ENCODE measurements at regions not wholly inside any gene's neighbourhood (a gene's known extent, or its start where the extent isn't known, plus 50 kb on each side); places are given as distances from the start of the nearest gene placed in this dataset.

DNA sequence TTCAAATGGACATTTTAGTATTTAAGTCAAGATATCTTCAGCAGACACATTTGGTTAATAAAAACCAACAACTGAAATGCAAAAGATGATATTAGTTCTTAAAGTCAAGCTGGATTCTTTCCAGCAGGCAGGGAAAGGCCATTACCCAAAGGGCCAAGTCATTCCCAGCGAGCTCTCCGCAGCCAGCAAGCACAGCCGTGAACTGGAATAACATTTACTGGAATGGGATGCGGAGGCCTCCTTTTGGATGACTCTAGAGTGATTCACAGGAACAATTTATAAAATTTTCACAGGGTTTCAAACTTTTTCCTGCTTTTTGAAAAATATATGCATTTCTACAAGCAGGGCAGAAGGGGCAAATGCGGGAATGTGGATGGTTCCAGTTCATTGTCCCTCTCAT, 76.6 kb upstream of the DAB2 start:
- H4K20me1 ChIP-seq (ENCODE audit: insufficient read depth, low read length): no peaks in the 10 kb centered on the region
- H3K4me1 ChIP-seq (ENCODE audit: insufficient read depth, low read length, severe bottlenecking): no peaks in the 10 kb centered on the region
- no peaks in the 10 kb centered on the region for H3K9me2 ChIP-seq (ENCODE audit: low read depth, low read length)
- H3K4me2 ChIP-seq (ENCODE audit: low read length): no peak overlapping the region
- no peaks in the 10 kb centered on the region for H3F3A ChIP-seq (ENCODE audit: insufficient read depth, low read length)
- H3K36me3 ChIP-seq (ENCODE audit: insufficient read depth, low read length): no peaks in the 10 kb centered on the region
- no peaks in the 10 kb centered on the region for H3K79me2 ChIP-seq (ENCODE audit: insufficient read depth, low read length)
- H3K4me3 ChIP-seq (ENCODE audit: low read depth, low read length, poor library complexity, severe bottlenecking): no peak overlapping the region
- H3K9ac ChIP-seq (ENCODE audit: low read length): no peak overlapping the region
- no peak overlapping the region for H3K27ac ChIP-seq (ENCODE audit: low read depth, low read length, poor library complexity, severe bottlenecking)
- no peak for TF ChIP-seq CTCF (IDR thresholded peaks at IDR 0.05; ENCODE audit: low read length)
- TF ChIP-seq EZH2 (IDR thresholded peaks at IDR 0.05; ENCODE audit: borderline replicate concordance, low read length): no peak
- H2AFZ ChIP-seq (ENCODE audit: low read length): no peak overlapping the region
- H3K9me3 ChIP-seq (ENCODE audit: low read length): no peaks in the 10 kb centered on the region
- H3K27me3 ChIP-seq (ENCODE audit: insufficient read depth, low read length): no peaks in the 10 kb centered on the region

- Histone ChIP-seq H3K9me3 (ENCODE audit: low read length) (no peaks in the 10 kb centered on the region), H2AFZ (ENCODE audit: low read length) (no peak overlapping the region), H3F3A (ENCODE audit: insufficient read depth, low read length) (no peaks in the 10 kb centered on the region), H3K79me2 (ENCODE audit: insufficient read depth, low read length) (no peaks in the 10 kb centered on the region), H3K27me3 (ENCODE audit: insufficient read depth, low read length) (no peaks in the 10 kb centered on the region), H3K4me1 (ENCODE audit: insufficient read depth, low read length, severe bottlenecking) (no peaks in the 10 kb centered on the region), H4K20me1 (ENCODE audit: insufficient read depth, low read length) (no peaks in the 10 kb centered on the region), H3K4me3 (ENCODE audit: low read depth, low read length, poor library complexity, severe bottlenecking) (no peak overlapping the region), H3K9me2 (ENCODE audit: low read depth, low read length) (no peaks in the 10 kb centered on the region), H3K4me2 (ENCODE audit: low read length) (no peak overlapping the region), H3K27ac (ENCODE audit: low read depth, low read length, poor library complexity, severe bottlenecking) (no peak overlapping the region), H3K9ac (ENCODE audit: low read length) (no peak overlapping the region), H3K36me3 (ENCODE audit: insufficient read depth, low read length) (no peaks in the 10 kb centered on the region)
- TF ChIP-seq EZH2 (IDR thresholded peaks at IDR 0.05; ENCODE audit: borderline replicate concordance, low read length) (no peak), CTCF (IDR thresholded peaks at IDR 0.05; ENCODE audit: low read length) (no peak)
These were observed 75.9 kb upstream of the DAB2 start for GRCh38 chr5:39500551-39501175.

- Histone ChIP-seq H2AFZ (ENCODE audit: low read length) (no peak overlapping the region), H3K4me2 (ENCODE audit: low read length) (no peak overlapping the region), H3K4me3 (ENCODE audit: low read depth, low read length, poor library complexity, severe bottlenecking) (no peak overlapping the region), H3K9me2 (ENCODE audit: low read depth, low read length) (no peaks in the 10 kb centered on the region), H3K9ac (ENCODE audit: low read length) (no peak overlapping the region), H3K79me2 (ENCODE audit: insufficient read depth, low read length) (no peaks in the 10 kb centered on the region), H3K9me3 (ENCODE audit: low read length) (no peaks in the 10 kb centered on the region), H3K4me1 (ENCODE audit: insufficient read depth, low read length, severe bottlenecking) (no peaks in the 10 kb centered on the region), H3K27ac (ENCODE audit: low read depth, low read length, poor library complexity, severe bottlenecking) (no peak overlapping the region), H3F3A (ENCODE audit: insufficient read depth, low read length) (no peaks in the 10 kb centered on the region), H3K27me3 (ENCODE audit: insufficient read depth, low read length) (no peaks in the 10 kb centered on the region), H3K36me3 (ENCODE audit: insufficient read depth, low read length) (no peaks in the 10 kb centered on the region), H4K20me1 (ENCODE audit: insufficient read depth, low read length) (no peaks in the 10 kb centered on the region)
- no peak for TF ChIP-seq CTCF (IDR thresholded peaks at IDR 0.05; ENCODE audit: low read length)
- TF ChIP-seq EZH2 (IDR thresholded peaks at IDR 0.05; ENCODE audit: borderline replicate concordance, low read length): no peak
These were observed 73.6 kb upstream of the DAB2 start for GRCh38 chr5:39498278-39498952.
